GM19324 (cell line): ENCODE measurements at regions not wholly inside any gene's neighbourhood (a gene's known extent, or its start where the extent isn't known, plus 50 kb on each side); places are given as distances from the start of the nearest gene placed in this dataset.
A peak's percentile ranks its signal among the peaks of the same experiment; 100 is the strongest.
"Not testable (repeated sequence)": the region's sequence is repeated elsewhere in the genome, so short reads cannot be mapped to it uniquely, and the experiment has no call there.

Experiments used
- ATAC-seq: cut with Tn5 transposase; IDR thresholded peaks from one replicate; pipeline ENCODE4 v1.9.1; 2021; ENCODE audit warnings: mild to moderate bottlenecking, moderate library complexity; ENCODE audit not compliant: unreplicated experiment, low FRiP score

- no peak for ATAC-seq
These were observed 761.2 kb downstream of the TAF11L14 start for GRCh38 chr5:18395126-18396110.

- no peak for ATAC-seq
These were observed 763.1 kb downstream of the TAF11L14 start for GRCh38 chr5:18397371-18397770.

- ATAC-seq, result no peak
These were observed 763.6 kb downstream of the TAF11L14 start for GRCh38 chr5:18397891-18398290.

GRCh38 chr5:18399461-18400327, 765.4 kb downstream of the TAF11L14 start:
- ATAC-seq, result not testable (repeated sequence)

- no peak for ATAC-seq
These were observed 768.9 kb downstream of the TAF11L14 start for GRCh38 chr5:18403141-18403540.

GRCh38 chr5:18403941-18404438, 769.7 kb downstream of the TAF11L14 start:
- ATAC-seq, result no peak

- no peak for ATAC-seq
These were observed 786.5 kb downstream of the TAF11L14 start for GRCh38 chr5:18420711-18421110.

- ATAC-seq, result no peak
These were observed 799.1 kb downstream of the TAF11L14 start for GRCh38 chr5:18433336-18433735.

GRCh38 chr5:18438126-18438525, 803.9 kb downstream of the TAF11L14 start:
- no peak for ATAC-seq

- no peak for ATAC-seq
These were observed 821.3 kb downstream of the TAF11L14 start for GRCh38 chr5:18455521-18455920.

GRCh38 chr5:18457255-18457654, 823.0 kb downstream of the TAF11L14 start:
- no peak for ATAC-seq

- ATAC-seq, result no peak
These were observed 827.5 kb downstream of the TAF11L14 start for GRCh38 chr5:18461766-18462165.

- ATAC-seq, result peak; percentile 72
These were observed 831.8 kb downstream of the TAF11L14 start for GRCh38 chr5:18465833-18466681.

GRCh38 chr5:18466731-18467130, 832.5 kb downstream of the TAF11L14 start:
- no peak for ATAC-seq

- ATAC-seq, result not testable (repeated sequence)
These were observed 837.5 kb downstream of the TAF11L14 start for GRCh38 chr5:18471791-18472190.

GRCh38 chr5:18483451-18483850, 849.2 kb downstream of the TAF11L14 start:
- no peak for ATAC-seq

- no peak for ATAC-seq
These were observed 853.7 kb downstream of the TAF11L14 start for GRCh38 chr5:18487928-18488480.

- ATAC-seq, result no peak
These were observed 855.4 kb downstream of the TAF11L14 start for GRCh38 chr5:18489703-18490102.

GRCh38 chr5:18491349-18491748, 857.1 kb downstream of the TAF11L14 start:
- no peak for ATAC-seq

- ATAC-seq, result no peak
These were observed 860.9 kb downstream of the TAF11L14 start for GRCh38 chr5:18495157-18495556.
